Cardiac muscle cell (in vitro differentiated cells and primary cell): ENCODE measurements at regions not wholly inside any gene's neighbourhood (a gene's known extent, or its start where the extent isn't known, plus 50 kb on each side); places are given as distances from the start of the nearest gene placed in this dataset.

Source experiments
- DNase-seq, 2 donors: peaks; one replicate each; pipeline versions ENCODE4 v3.0.0 to v3.0.0-alpha.2; 2010 to 2017; ENCODE audit warnings: low read depth in 1 of 2, low spot score in 1 of 2
- H3K27ac ChIP-seq: fragments of 200-600 bp; sonication (generic); 2 replicates; pipeline ENCODE4 v1.5.1; 2016
- H3K27me3 ChIP-seq: fragments of 200-600 bp; sonication (generic); 2 replicates; pipeline ENCODE4 v1.6.0; 2016; ENCODE audit warnings: control low read depth
- H3K36me3 ChIP-seq: fragments of 200-600 bp; sonication (generic); 2 replicates; pipeline ENCODE4 v1.5.1; 2016; ENCODE audit warnings: control low read depth
- H3K4me1 ChIP-seq: fragments of 200-600 bp; sonication (generic); 2 replicates; pipeline ENCODE4 v1.8.1; 2017; ENCODE audit warnings: low read depth, mild to moderate bottlenecking, mixed run types
- H3K4me3 ChIP-seq: fragments of 200-600 bp; sonication (generic); 2 replicates; pipeline ENCODE4 v1.5.1; 2016; ENCODE audit warnings: mild to moderate bottlenecking
- H3K9me3 ChIP-seq: fragments of 200-600 bp; sonication (generic); 2 replicates; pipeline ENCODE4 v1.5.1; 2017; ENCODE audit warnings: low read depth, mild to moderate bottlenecking, control low read depth
- TF ChIP-seq, protein P1 (sequence below): IDR thresholded peaks from 2 replicates; pipeline ENCODE4 v1.5.1; 2012; ENCODE audit warnings: low read depth, mild to moderate bottlenecking, low read length

GRCh38 chr16:86103320-86103719 lies 204.4 kb downstream of the IRF8 start:
- Histone ChIP-seq H3K36me3 (no peaks in the 10 kb centered on the region), H3K27me3 (no peaks in the 10 kb centered on the region), H3K27ac (no peak overlapping the region), H3K4me1 (peaks cover 7% of the 10 kb centered on the region), H3K4me3 (no peak overlapping the region), H3K9me3 (no peaks in the 10 kb centered on the region)
- TF ChIP-seq, protein P1, sequence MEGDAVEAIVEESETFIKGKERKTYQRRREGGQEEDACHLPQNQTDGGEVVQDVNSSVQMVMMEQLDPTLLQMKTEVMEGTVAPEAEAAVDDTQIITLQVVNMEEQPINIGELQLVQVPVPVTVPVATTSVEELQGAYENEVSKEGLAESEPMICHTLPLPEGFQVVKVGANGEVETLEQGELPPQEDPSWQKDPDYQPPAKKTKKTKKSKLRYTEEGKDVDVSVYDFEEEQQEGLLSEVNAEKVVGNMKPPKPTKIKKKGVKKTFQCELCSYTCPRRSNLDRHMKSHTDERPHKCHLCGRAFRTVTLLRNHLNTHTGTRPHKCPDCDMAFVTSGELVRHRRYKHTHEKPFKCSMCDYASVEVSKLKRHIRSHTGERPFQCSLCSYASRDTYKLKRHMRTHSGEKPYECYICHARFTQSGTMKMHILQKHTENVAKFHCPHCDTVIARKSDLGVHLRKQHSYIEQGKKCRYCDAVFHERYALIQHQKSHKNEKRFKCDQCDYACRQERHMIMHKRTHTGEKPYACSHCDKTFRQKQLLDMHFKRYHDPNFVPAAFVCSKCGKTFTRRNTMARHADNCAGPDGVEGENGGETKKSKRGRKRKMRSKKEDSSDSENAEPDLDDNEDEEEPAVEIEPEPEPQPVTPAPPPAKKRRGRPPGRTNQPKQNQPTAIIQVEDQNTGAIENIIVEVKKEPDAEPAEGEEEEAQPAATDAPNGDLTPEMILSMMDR = no peak
- DNase-seq = no peak

- TF ChIP-seq, protein P1 = no peak
- H3K4me1 ChIP-seq = peaks cover 7% of the 10 kb centered on the region
- no peaks in the 10 kb centered on the region for H3K9me3 ChIP-seq
- no peaks in the 10 kb centered on the region for H3K27me3 ChIP-seq
- no peak overlapping the region for H3K4me3 ChIP-seq
- H3K36me3 ChIP-seq = no peaks in the 10 kb centered on the region
- H3K27ac ChIP-seq = no peak overlapping the region
- no peak for DNase-seq
Measured at GRCh38 chr16:86104537-86105048, 205.6 kb downstream of the IRF8 start.

DNA sequence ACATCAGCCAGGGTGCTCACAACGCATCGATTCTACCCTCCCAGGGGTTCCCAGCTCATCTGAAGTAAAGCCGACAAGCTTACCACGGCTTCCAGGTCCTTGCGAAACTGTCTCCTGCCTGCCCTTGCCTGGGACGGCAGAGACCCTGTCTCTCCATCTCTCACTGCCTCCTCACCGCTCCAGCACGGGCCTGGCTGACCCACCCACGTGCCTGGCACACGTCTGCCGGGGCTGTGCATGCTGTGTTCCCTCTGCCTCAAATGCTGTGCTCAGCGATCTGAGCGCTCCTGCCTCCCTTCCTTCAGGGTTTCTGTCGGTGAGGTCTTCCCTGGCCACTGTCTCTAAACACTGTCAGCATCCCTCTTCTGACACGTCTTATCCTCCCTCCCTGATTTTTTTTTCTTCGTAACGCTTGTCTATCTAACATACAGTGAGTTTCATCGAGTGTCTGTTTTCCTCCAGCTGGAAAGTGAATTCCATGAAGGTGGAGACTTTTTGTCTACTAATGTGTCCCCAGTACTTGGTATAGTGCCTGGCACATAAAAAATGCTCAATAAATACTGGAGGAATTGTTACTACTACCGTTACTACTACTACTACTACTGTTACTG lies 208.4 kb downstream of the IRF8 start:
- Histone ChIP-seq H3K27me3 (no peaks in the 10 kb centered on the region), H3K9me3 (no peaks in the 10 kb centered on the region), H3K36me3 (no peaks in the 10 kb centered on the region), H3K4me3 (no peak overlapping the region), H3K27ac (no peak overlapping the region), H3K4me1 (no peaks in the 10 kb centered on the region)
- DNase-seq = peak in 1 of 2 donors; percentile 8
- TF ChIP-seq, protein P1 = no peak

DNA sequence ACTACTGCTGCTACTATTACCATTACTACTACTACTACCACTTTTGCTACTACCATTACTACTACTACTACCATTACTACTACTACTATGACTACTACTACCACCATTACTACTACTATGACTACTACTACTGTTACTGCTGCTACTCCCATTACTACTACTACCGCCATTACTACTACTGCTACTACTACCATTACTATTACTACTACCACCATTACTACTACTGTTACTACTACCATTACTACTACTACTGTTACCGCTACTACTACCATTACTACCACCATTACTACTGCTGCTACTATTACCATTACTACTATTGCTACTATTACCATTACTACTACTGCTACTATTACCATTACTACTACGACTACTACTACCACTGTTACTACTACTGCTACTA lies 209.1 kb downstream of the IRF8 start:
- H3K9me3 ChIP-seq = no peaks in the 10 kb centered on the region
- no peak for DNase-seq
- no peaks in the 10 kb centered on the region for H3K27me3 ChIP-seq
- H3K36me3 ChIP-seq = no peaks in the 10 kb centered on the region
- no peak overlapping the region for H3K4me3 ChIP-seq
- TF ChIP-seq, protein P1 = no peak
- no peak overlapping the region for H3K27ac ChIP-seq
- no peaks in the 10 kb centered on the region for H3K4me1 ChIP-seq

GRCh38 chr16:86110134-86110533 lies 211.2 kb downstream of the IRF8 start:
- no peak overlapping the region for H3K4me3 ChIP-seq
- TF ChIP-seq, protein P1 = no peak
- DNase-seq = no peak

DNA sequence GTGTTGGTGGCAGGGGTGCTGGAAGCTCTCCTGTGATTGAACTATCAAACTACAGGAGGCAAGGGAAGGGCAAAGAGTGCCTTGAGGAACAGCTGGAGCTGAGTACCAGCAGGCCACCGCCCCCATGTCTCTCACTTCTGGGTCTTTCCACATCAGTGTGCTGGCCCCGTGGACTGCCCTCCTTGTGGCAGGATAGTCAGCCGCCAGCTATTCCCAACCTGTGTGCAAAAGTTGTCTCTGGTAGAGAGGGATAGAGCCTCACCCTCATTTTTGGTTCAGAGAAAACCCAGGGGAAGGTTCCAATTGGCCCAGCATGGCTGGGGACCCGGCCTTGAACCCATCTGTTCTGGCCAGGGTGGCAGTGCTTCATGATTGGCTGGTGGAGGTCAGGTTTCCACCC lies 211.8 kb downstream of the IRF8 start:
- Histone ChIP-seq H3K9me3 (no peaks in the 10 kb centered on the region), H3K27me3 (no peaks in the 10 kb centered on the region), H3K36me3 (no peaks in the 10 kb centered on the region), H3K4me1 (no peaks in the 10 kb centered on the region), H3K4me3 (no peak overlapping the region), H3K27ac (no peak overlapping the region)
- DNase-seq = no peak
- TF ChIP-seq, protein P1 = no peak

More at GRCh38 chr16:86110134-86110533, 211.2 kb downstream of the IRF8 start:
- Histone ChIP-seq H3K4me1 (no peaks in the 10 kb centered on the region), H3K27ac (no peak overlapping the region), H3K9me3 (no peaks in the 10 kb centered on the region), H3K27me3 (no peaks in the 10 kb centered on the region), H3K36me3 (no peaks in the 10 kb centered on the region)
